Mesenchymal stem cell (in vitro differentiated cells and primary cell): ENCODE measurements at regions not wholly inside any gene's neighbourhood (a gene's known extent, or its start where the extent isn't known, plus 50 kb on each side); places are given as distances from the start of the nearest gene placed in this dataset.

Source experiments
- DNase-seq: peaks from one replicate; pipeline ENCODE4 v3.0.0-alpha.2; 2013
- H2AFZ ChIP-seq: one replicate; pipeline ENCODE4 v1.6.1; 2013; ENCODE audit warnings: low read depth, mild to moderate bottlenecking, control low read depth, inconsistent platforms, low read length, moderate library complexity
- H2AK5ac ChIP-seq: 2 replicates; pipeline ENCODE4 v1.6.1; 2013; ENCODE audit warnings: low read length, moderate library complexity, mild to moderate bottlenecking, inconsistent platforms; ENCODE audit not compliant: severe bottlenecking
- H2BK120ac ChIP-seq: one replicate; pipeline ENCODE4 v1.6.1; 2013; ENCODE audit warnings: low read depth, mild to moderate bottlenecking, inconsistent platforms, low read length, moderate library complexity
- H2BK12ac ChIP-seq, 2 experiments: one replicate each; pipeline ENCODE4 v1.6.1; 2013; ENCODE audit warnings: inconsistent platforms in 2 of 2, low read length in 2 of 2, mild to moderate bottlenecking in 2 of 2, moderate library complexity in 2 of 2, control low read depth in 1 of 2
- H2BK15ac ChIP-seq: one replicate; pipeline ENCODE4 v1.6.1; 2013; ENCODE audit warnings: mild to moderate bottlenecking, low read depth, inconsistent platforms; ENCODE audit not compliant: poor library complexity, severe bottlenecking
- H2BK5ac ChIP-seq: 2 replicates; pipeline ENCODE4 v1.6.1; 2013; ENCODE audit warnings: low read depth, mild to moderate bottlenecking, low read length, control low read depth, inconsistent platforms; ENCODE audit not compliant: poor library complexity, severe bottlenecking
- H3K14ac ChIP-seq, 2 experiments: one replicate each; pipeline ENCODE4 v1.6.1; 2013; ENCODE audit warnings: inconsistent platforms in 2 of 2, low read length in 2 of 2, control low read depth in 1 of 2, mild to moderate bottlenecking in 1 of 2, moderate library complexity in 1 of 2
- H3K18ac ChIP-seq, 2 experiments: one replicate each; pipeline ENCODE4 v1.6.1; 2013; ENCODE audit warnings: inconsistent platforms in 2 of 2, low read length in 2 of 2, control low read depth in 1 of 2, low read depth in 1 of 2, mild to moderate bottlenecking in 1 of 2
- H3K23ac ChIP-seq, 2 experiments: one replicate each; pipeline ENCODE4 v1.6.1; 2013; ENCODE audit warnings: inconsistent platforms in 2 of 2, low read length in 2 of 2, mild to moderate bottlenecking in 2 of 2, moderate library complexity in 2 of 2, control low read depth in 1 of 2
- H3K27ac ChIP-seq: 2 replicates; pipeline ENCODE4 v1.5.1; 2013; ENCODE audit warnings: mild to moderate bottlenecking, moderate library complexity, low read length, control low read depth, inconsistent platforms; ENCODE audit not compliant: poor library complexity, severe bottlenecking
- H3K27me3 ChIP-seq, 2 experiments: 2 replicates each; pipeline versions ENCODE4 v1.6.1 to v1.7.0; 2013; ENCODE audit warnings: low read length in 2 of 2, mild to moderate bottlenecking in 2 of 2, moderate library complexity in 2 of 2, control low read depth in 1 of 2, inconsistent platforms in 1 of 2; ENCODE audit not compliant: control insufficient read depth in 1 of 2, insufficient read depth in 1 of 2
- H3K36me3 ChIP-seq, 2 experiments: 2 replicates each; pipeline versions ENCODE4 v1.6.1 to v1.7.0; 2013; ENCODE audit warnings: low read length in 2 of 2, control low read depth in 1 of 2, inconsistent platforms in 1 of 2, low read depth in 1 of 2, mild to moderate bottlenecking in 1 of 2; ENCODE audit not compliant: insufficient read depth in 2 of 2, control insufficient read depth in 1 of 2
- H3K4ac ChIP-seq, 2 experiments: one replicate each; pipeline ENCODE4 v1.6.1; 2013; ENCODE audit warnings: inconsistent platforms in 2 of 2, low read length in 2 of 2, mild to moderate bottlenecking in 2 of 2, moderate library complexity in 2 of 2, control low read depth in 1 of 2, low read depth in 1 of 2
- H3K4me1 ChIP-seq: 2 replicates; pipeline ENCODE4 v1.6.1; 2013; ENCODE audit warnings: low read depth, low read length, control low read depth; ENCODE audit not compliant: control insufficient read depth, insufficient read depth
- H3K4me2 ChIP-seq: 2 replicates; pipeline ENCODE4 v1.6.1; 2013; ENCODE audit warnings: low read length, mild to moderate bottlenecking, inconsistent platforms; ENCODE audit not compliant: poor library complexity, severe bottlenecking
- H3K4me3 ChIP-seq, 2 experiments: 2 replicates each; pipeline versions ENCODE4 v1.5.1 to v1.7.0; 2013; ENCODE audit warnings: low read length in 2 of 2, mild to moderate bottlenecking in 2 of 2, control low read depth in 1 of 2, low read depth in 1 of 2; ENCODE audit not compliant: insufficient read depth in 1 of 2
- H3K79me1 ChIP-seq: replicated peaks from 2 replicates; pipeline ENCODE4 v1.6.1; 2013; ENCODE audit warnings: mild to moderate bottlenecking, control low read depth, low read length, inconsistent platforms; ENCODE audit not compliant: poor library complexity, severe bottlenecking
- H3K9ac ChIP-seq: 2 replicates; pipeline ENCODE4 v1.7.0; 2013; ENCODE audit warnings: mild to moderate bottlenecking, low read length, moderate library complexity
- H3K9me3 ChIP-seq: 2 replicates; pipeline ENCODE4 v1.7.0; 2013; ENCODE audit warnings: mild to moderate bottlenecking, low read length; ENCODE audit not compliant: control insufficient read depth
- H4K8ac ChIP-seq: one replicate; pipeline ENCODE4 v1.6.1; 2013; ENCODE audit warnings: inconsistent platforms, mild to moderate bottlenecking, low read length, moderate library complexity
- H4K91ac ChIP-seq: one replicate; pipeline ENCODE4 v1.6.1; 2013; ENCODE audit warnings: mild to moderate bottlenecking, low read length, inconsistent platforms
- WGBS: methylation state at CpG from one replicate; pipeline ENCODE4 v1.1.7; 2013; ENCODE audit warnings: mixed read lengths; 5-methylcytosine and 5-hydroxymethylcytosine counted together

DNA sequence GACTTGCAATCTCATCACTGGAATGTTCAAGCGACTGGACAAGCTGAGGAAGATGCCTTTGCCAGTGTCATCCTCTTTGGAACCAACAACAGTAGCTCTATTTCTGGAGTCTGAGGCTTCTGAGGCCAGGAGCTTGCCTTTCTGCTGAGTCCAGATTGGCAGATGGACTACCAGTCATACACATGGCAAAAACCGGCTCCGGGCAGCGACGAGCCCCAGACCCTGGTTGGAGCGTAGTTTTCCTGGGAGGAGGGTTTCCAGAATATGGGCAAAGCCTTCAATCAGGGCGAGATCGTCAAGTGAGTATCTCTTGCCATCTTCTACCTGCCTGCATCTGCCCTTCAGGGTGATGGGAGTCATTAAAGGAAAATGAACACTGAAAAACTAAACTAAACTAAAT, 807.9 kb downstream of the C4orf33 start:
- no peak overlapping the region for H3K14ac ChIP-seq
- H2BK120ac ChIP-seq, result no peak overlapping the region
- H3K9me3 ChIP-seq, result no peaks in the 10 kb centered on the region
- no peak overlapping the region for H2AFZ ChIP-seq
- no peak overlapping the region for H3K27ac ChIP-seq
- no peak overlapping the region for H3K4me2 ChIP-seq
- H3K4me3 ChIP-seq, result no peak overlapping the region
- H3K18ac ChIP-seq, result no peak overlapping the region
- no peaks in the 10 kb centered on the region for H3K27me3 ChIP-seq
- H2BK15ac ChIP-seq, result no peak overlapping the region
- no peak overlapping the region for H2BK5ac ChIP-seq
- H3K79me1 ChIP-seq, result no peaks in the 10 kb centered on the region
- no peaks in the 10 kb centered on the region for H3K4me1 ChIP-seq
- H3K23ac ChIP-seq, result no peak overlapping the region
- H3K4ac ChIP-seq, result no peak overlapping the region
- WGBS, result 86% methylated on average over 7 of the region's 8 CpGs
- no peaks in the 10 kb centered on the region for H3K36me3 ChIP-seq
- H4K91ac ChIP-seq, result peak overlapping the region; percentile 12
- no peak overlapping the region for H4K8ac ChIP-seq
- no peak overlapping the region for H2BK12ac ChIP-seq
- no peak overlapping the region for H2AK5ac ChIP-seq
- DNase-seq, result no peak
- H3K9ac ChIP-seq, result no peak overlapping the region

DNA sequence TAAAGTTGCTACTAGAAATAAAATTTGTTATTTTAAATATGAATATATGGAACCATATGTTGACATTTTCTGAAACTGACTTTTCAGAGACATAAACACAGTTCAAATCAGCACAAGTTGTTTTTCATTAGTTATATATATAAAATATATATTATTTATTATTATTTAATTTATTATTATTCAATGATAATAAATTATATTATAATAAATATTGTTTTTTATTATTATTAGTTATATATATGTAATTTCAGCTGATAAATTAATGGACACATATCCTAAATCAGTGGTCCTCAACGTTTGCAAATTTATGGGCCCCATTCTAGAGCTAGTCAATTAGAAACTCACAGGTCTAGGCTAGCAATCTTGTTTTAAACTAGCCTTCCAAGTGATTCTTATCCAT, 809.3 kb downstream of the C4orf33 start:
- Histone ChIP-seq H3K27ac (no peak overlapping the region), H3K4me2 (no peak overlapping the region), H3K27me3 (no peaks in the 10 kb centered on the region), H3K4me1 (no peaks in the 10 kb centered on the region), H2BK120ac (no peak overlapping the region), H4K91ac (no peak overlapping the region), H3K9me3 (no peaks in the 10 kb centered on the region), H2BK12ac (no peak overlapping the region), H2BK5ac (no peak overlapping the region), H4K8ac (no peak overlapping the region), H3K79me1 (no peaks in the 10 kb centered on the region), H3K18ac (no peak overlapping the region), H3K9ac (no peak overlapping the region), H3K4ac (no peak overlapping the region), H2BK15ac (no peak overlapping the region), H3K14ac (no peak overlapping the region), H3K4me3 (no peak overlapping the region), H3K23ac (no peak overlapping the region), H2AFZ (no peak overlapping the region), H3K36me3 (no peaks in the 10 kb centered on the region), H2AK5ac (no peak overlapping the region)
- DNase-seq, result no peak
- 0% methylated on average over 1 of the region's 1 CpG for WGBS

DNA sequence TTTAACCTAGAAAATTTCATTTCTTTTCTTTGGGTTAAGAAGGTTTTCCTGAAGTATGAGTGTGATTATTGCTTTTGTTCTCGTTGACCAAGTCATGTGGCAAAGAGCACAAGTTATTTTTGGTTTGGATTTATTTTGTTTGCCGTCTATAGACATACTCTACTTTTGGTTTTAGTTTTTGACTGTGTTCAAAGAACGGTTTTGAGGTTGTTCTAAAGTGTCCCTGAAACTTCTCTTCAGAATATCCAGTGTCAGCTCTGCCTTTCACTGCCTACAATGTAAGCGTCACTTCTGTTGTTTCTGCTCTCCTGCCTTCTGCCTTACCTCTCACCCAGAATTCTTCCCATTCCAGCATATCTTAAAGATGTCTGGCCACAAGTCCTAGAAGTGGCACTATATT, 812.2 kb downstream of the C4orf33 start:
- H3K9ac ChIP-seq, result no peak overlapping the region
- H3K36me3 ChIP-seq, result no peaks in the 10 kb centered on the region
- H2AK5ac ChIP-seq, result no peak overlapping the region
- H3K27me3 ChIP-seq, result no peaks in the 10 kb centered on the region
- no peaks in the 10 kb centered on the region for H3K9me3 ChIP-seq
- H3K27ac ChIP-seq, result no peak overlapping the region
- H2BK12ac ChIP-seq, result no peak overlapping the region
- H4K91ac ChIP-seq, result no peak overlapping the region
- H3K4me3 ChIP-seq, result no peak overlapping the region
- no peaks in the 10 kb centered on the region for H3K79me1 ChIP-seq
- H3K4me2 ChIP-seq, result no peak overlapping the region
- H3K23ac ChIP-seq, result no peak overlapping the region
- no peak overlapping the region for H3K14ac ChIP-seq
- H2BK5ac ChIP-seq, result no peak overlapping the region
- H2AFZ ChIP-seq, result no peak overlapping the region
- WGBS, result 58% methylated on average over 3 of the region's 4 CpGs
- no peaks in the 10 kb centered on the region for H3K4me1 ChIP-seq
- H3K4ac ChIP-seq, result no peak overlapping the region
- no peak overlapping the region for H2BK15ac ChIP-seq
- no peak for DNase-seq
- no peak overlapping the region for H2BK120ac ChIP-seq
- no peak overlapping the region for H3K18ac ChIP-seq
- H4K8ac ChIP-seq, result no peak overlapping the region

GRCh38 chr4:129916991-129917390, 821.0 kb downstream of the C4orf33 start:
- Histone ChIP-seq H3K23ac (no peak overlapping the region), H3K4me3 (no peak overlapping the region), H2BK120ac (no peak overlapping the region), H2BK15ac (no peak overlapping the region), H3K9me3 (no peaks in the 10 kb centered on the region), H3K4ac (no peak overlapping the region), H3K14ac (no peak overlapping the region), H3K36me3 (no peaks in the 10 kb centered on the region), H3K9ac (no peak overlapping the region), H3K4me1 (no peaks in the 10 kb centered on the region), H3K27me3 (no peaks in the 10 kb centered on the region), H3K4me2 (no peak overlapping the region), H3K18ac (no peak overlapping the region), H3K79me1 (no peaks in the 10 kb centered on the region), H2AFZ (no peak overlapping the region), H2BK5ac (no peak overlapping the region), H4K91ac (no peak overlapping the region), H3K27ac (no peak overlapping the region), H2AK5ac (no peak overlapping the region), H2BK12ac (no peak overlapping the region), H4K8ac (no peak overlapping the region)
- DNase-seq, result no peak
